K562 (cell line): ENCODE measurements at regions not wholly inside any gene's neighbourhood (a gene's known extent, or its start where the extent isn't known, plus 50 kb on each side); places are given as distances from the start of the nearest gene placed in this dataset.

Source experiments
- ATAC-seq: fragments of 200-7000 bp; cut with Tn5 transposase; 3 replicates; pipeline ENCODE4 v1.9.1; 2020; ENCODE audit warnings: moderate library complexity
- BruUV-seq: library from RNA; stranded (reverse); fragments of 400-500 nt; replicated peaks from 2 replicates; lab custom pipeline; 2021; lab: Mats Ljungman, UMichigan
- CTCF ChIA-PET: fragments of 300-600 bp; formaldehyde crosslinking; extraction: SDS; loops from one replicate; lab custom pipeline; 2021; ENCODE audit warnings: low intra/inter-chr PET ratio; lab: Yijun Ruan, JAX
- POLR2A ChIA-PET: fragments of 300-600, 350-650 bp; sonication (Branson Sonifier 250); formaldehyde crosslinking; extraction: SDS; loops from one replicate; lab custom pipeline; 2021; ENCODE audit warnings: antibody characterized with exemption, inconsistent platforms; lab: Yijun Ruan, JAX
- DNase-seq, 4 experiments: peaks; one replicate each; pipeline versions ENCODE4 v3.0.0 to v3.0.0-alpha.2; 2011 to 2018; ENCODE audit warnings: low spot score in 3 of 4, mixed read lengths in 3 of 4; ENCODE audit errors: extremely low read depth in 1 of 4
- FAIRE-seq: peaks from 2 replicates; lab custom pipeline; 2011; peaks lifted over from hg19 to GRCh38; lab: Jason Lieb, UNC
- H2AFZ ChIP-seq: 2 replicates; pipeline ENCODE4 v1.6.0; 2011; ENCODE audit warnings: low read depth, low read length, control low read depth, inconsistent platforms
- H3K27ac ChIP-seq: fragments of 200-600 bp; 3 replicates; pipeline ENCODE4 v1.8.0; 2011; ENCODE audit warnings: low read depth, mild to moderate bottlenecking, control low read depth, inconsistent platforms, low read length, moderate library complexity, mixed read lengths; ENCODE audit errors: extremely low read depth
- H3K27me3 ChIP-seq, 2 experiments: fragments of 300-600 bp in 1 of 2; 2 replicates in 1 of 2; 3 replicates in 1 of 2; pipeline versions ENCODE4 v1.6.0 to v1.8.0; 2011; ENCODE audit warnings: inconsistent platforms in 2 of 2, low read length in 2 of 2, mild to moderate bottlenecking in 1 of 2, mixed read lengths in 1 of 2, moderate library complexity in 1 of 2; ENCODE audit not compliant: control insufficient read depth in 2 of 2, insufficient read depth in 2 of 2
- H3K36me3 ChIP-seq: fragments of 300-600 bp; 3 replicates; pipeline ENCODE4 v1.8.0; 2011; ENCODE audit warnings: mild to moderate bottlenecking, low read length, inconsistent platforms; ENCODE audit not compliant: control insufficient read depth, insufficient read depth
- H3K4me1 ChIP-seq, 2 experiments: fragments of 200-600 bp in 1 of 2; replicated peaks in 1 of 2; 2 replicates in 1 of 2; 3 replicates in 1 of 2; pipeline versions ENCODE4 v1.5.1 to v1.8.0; 2011; ENCODE audit warnings: inconsistent platforms in 2 of 2, low read length in 2 of 2, mild to moderate bottlenecking in 1 of 2, mixed read lengths in 1 of 2, moderate library complexity in 1 of 2; ENCODE audit not compliant: control insufficient read depth in 2 of 2, insufficient read depth in 2 of 2
- H3K4me2 ChIP-seq: 2 replicates; pipeline ENCODE4 v1.6.1; 2011; ENCODE audit warnings: low read length, control low read depth, inconsistent platforms, mixed read lengths; ENCODE audit not compliant: insufficient read depth
- H3K4me3 ChIP-seq: fragments of 200-600 bp; sonication (generic), shearing (Covaris generic); 2 replicates; pipeline ENCODE4 v1.5.1; 2016; ENCODE audit warnings: control low read depth, inconsistent platforms
- H3K79me2 ChIP-seq: fragments of 200-600 bp; 3 replicates; pipeline ENCODE4 v1.8.0; 2011; ENCODE audit warnings: low read length, inconsistent platforms; ENCODE audit not compliant: control insufficient read depth, insufficient read depth
- H3K9ac ChIP-seq, 2 experiments: 2 replicates each; pipeline versions ENCODE4 v1.6.0 to v1.6.1; 2011; ENCODE audit warnings: low read depth in 2 of 2, low read length in 2 of 2, control low read depth in 1 of 2, inconsistent platforms in 1 of 2, mild to moderate bottlenecking in 1 of 2, mixed read lengths in 1 of 2; ENCODE audit not compliant: insufficient read depth in 1 of 2
- H3K9me1 ChIP-seq: one replicate; pipeline ENCODE4 v1.6.0; 2011; ENCODE audit warnings: inconsistent platforms, mild to moderate bottlenecking, low read length, moderate library complexity; ENCODE audit not compliant: control insufficient read depth, insufficient read depth
- H3K9me3 ChIP-seq: replicated peaks from 2 replicates; pipeline ENCODE4 v1.5.1; 2011; ENCODE audit warnings: low read depth, low read length, inconsistent platforms; ENCODE audit not compliant: control insufficient read depth, insufficient read depth
- H4K20me1 ChIP-seq: replicated peaks from 2 replicates; pipeline ENCODE4 v1.6.1; 2011; ENCODE audit warnings: low read length, inconsistent platforms, mixed read lengths; ENCODE audit not compliant: control insufficient read depth, insufficient read depth
- FOXJ3 ChIP-seq: sonication (generic); formaldehyde crosslinking; IDR thresholded peaks from 2 replicates; pipeline ENCODE4 v1.4.0; 2020; ENCODE audit warnings: mild to moderate bottlenecking, missing genetic modification reagents
- NFRKB ChIP-seq: fragments of 450-650 bp; IDR thresholded peaks from 2 replicates; pipeline ENCODE4 v1.6.1; 2016; ENCODE audit warnings: low read depth
- PURB ChIP-seq: sonication (generic); formaldehyde crosslinking; IDR thresholded peaks from 2 replicates; pipeline ENCODE4 v1.9.0; 2021; ENCODE audit warnings: low read depth, mild to moderate bottlenecking, missing genetic modification reagents
- THAP12 ChIP-seq: fragments of 250-450 bp; sonication (Bioruptor Pico); IDR thresholded peaks from 2 replicates; pipeline ENCODE4 v1.9.0; 2021; ENCODE audit warnings: mild to moderate bottlenecking, inconsistent platforms
- WGBS: fragments of 100-300 bp; shearing (Covaris generic); methylation state at CpG from one replicate; pipeline ENCODE4 v1.1.6; 2016; ENCODE audit warnings: low coverage, mixed read lengths; ENCODE audit not compliant: insufficient coverage; ENCODE audit errors: missing lambda C conversion rate; 5-methylcytosine and 5-hydroxymethylcytosine counted together
- in situ Hi-C: fragments of 300-500 bp; cut with MboI; formaldehyde crosslinking; loops from 4 replicates; pipeline ENCODE4 v1.15.0; 2018; ENCODE audit warnings: inconsistent platforms, mixed read lengths
- intact Hi-C: fragments of 100-400 bp; cut with micrococcal nuclease; formaldehyde crosslinking; loops from 2 replicates; pipeline ENCODE4 v1.14.2; 2022

DNA sequence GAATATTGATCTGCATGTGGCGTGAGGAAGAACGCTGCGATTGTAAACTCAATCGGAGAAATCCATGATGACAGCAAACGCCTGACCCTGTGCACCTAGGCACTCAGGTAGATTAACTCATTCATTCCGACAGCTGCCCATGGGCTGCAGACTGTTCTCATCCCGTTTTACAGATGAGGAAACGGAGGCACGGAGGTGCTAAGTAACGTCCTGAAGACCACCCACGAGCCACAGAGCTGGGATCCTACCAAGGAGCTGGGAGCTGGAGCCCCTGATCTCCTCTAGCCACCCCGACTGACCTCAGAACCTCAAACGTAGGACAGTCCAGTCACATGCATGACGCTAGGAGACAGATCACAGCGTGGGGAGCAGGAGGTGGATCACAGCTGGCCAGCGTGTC lies 1092.7 kb downstream of the BRD1 start (continued):
- TF ChIP-seq THAP12 (CRISPR knock-in tag) (no peak), FOXJ3 (CRISPR knock-in tag) (no peak)

DNA sequence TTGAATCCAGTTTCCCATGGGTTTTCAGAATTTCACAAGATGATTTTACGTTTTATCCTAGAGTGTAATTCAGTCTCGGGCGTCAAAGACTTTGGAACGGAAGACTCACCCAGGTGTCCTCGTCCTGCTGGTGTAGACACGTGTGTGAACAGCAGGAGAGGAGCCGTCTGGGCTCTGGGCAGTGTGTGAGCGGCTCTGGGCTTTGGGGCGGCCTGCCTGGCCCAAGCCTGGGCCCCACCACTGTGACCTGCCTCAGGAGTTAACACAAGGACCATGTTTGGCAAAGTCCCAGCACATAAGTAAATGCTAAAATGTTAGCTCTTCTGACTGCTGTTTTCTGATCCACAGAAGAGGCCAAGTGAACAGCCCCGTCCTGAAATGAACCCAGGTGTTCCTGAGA lies 1093.3 kb downstream of the BRD1 start:
- Histone ChIP-seq H3K27ac (no peak overlapping the region), H3K79me2 (no peaks in the 10 kb centered on the region), H4K20me1 (no peaks in the 10 kb centered on the region), H3K9me1 (peaks cover 2% of the 10 kb centered on the region), H3K36me3 (no peaks in the 10 kb centered on the region), H3K9me3 (no peaks in the 10 kb centered on the region), H2AFZ (no peak overlapping the region), H3K27me3 (no peaks in the 10 kb centered on the region; a peak in 1 of 5 replicates), H3K9ac (no peak overlapping the region), H3K4me1 (no peaks in the 10 kb centered on the region), H3K4me3 (no peak overlapping the region), H3K4me2 (no peak overlapping the region)
- ATAC-seq = no peak
- intact Hi-C loops = no loop called here
- no peak for DNase-seq
- no peak for TF ChIP-seq PURB (CRISPR knock-in tag)
- no peak for TF ChIP-seq NFRKB
- WGBS = 3% methylated on average over 10 of the region's 10 CpGs
- in situ Hi-C loops = no loop called here
- FAIRE-seq = no peak
- ChIA-PET POLR2A (interaction anchor here (0.6 kb wide), 1 partner anchor 106 kb away, joined by 3 read pairs; no protein-coding TSS in a partner anchor), CTCF (no interaction called here)
- no TSS peak for BruUV-seq
